ENCODE measurements at regions not wholly inside any gene's neighbourhood (a gene's known extent, or its start where the extent isn't known, plus 50 kb on each side); places are given as distances from the start of the nearest gene placed in this dataset.

- DNase-seq, result no peak
These were observed 250.7 kb upstream of the GATB start for GRCh38 chr4:152011469-152011868.

GRCh38 chr4:152010710-152011079 is 249.9 kb upstream of the GATB start:
- no peak for DNase-seq

- no peak for DNase-seq
These were observed 249.3 kb upstream of the GATB start for GRCh38 chr4:152009983-152010709.

GRCh38 chr4:152009031-152009670 is 248.3 kb upstream of the GATB start:
- no peak for DNase-seq

- no peak for DNase-seq
These were observed 246.3 kb upstream of the GATB start for GRCh38 chr4:152007111-152007510.

GRCh38 chr4:152004801-152005200 is 244.0 kb upstream of the GATB start:
- no peak for DNase-seq

- DNase-seq, result no peak
These were observed 239.7 kb upstream of the GATB start for GRCh38 chr4:152000518-152000917.

GRCh38 chr4:151998723-151999122 is 237.9 kb upstream of the GATB start:
- no peak for DNase-seq

GRCh38 chr4:151997461-151997860 is 236.7 kb upstream of the GATB start:
- DNase-seq, result no peak

- no peak for DNase-seq
These were observed 233.6 kb upstream of the GATB start for GRCh38 chr4:151994429-151994828.

- DNase-seq, result no peak
These were observed 232.7 kb upstream of the GATB start for GRCh38 chr4:151993521-151993920.

- DNase-seq, result no peak
These were observed 231.7 kb upstream of the GATB start for GRCh38 chr4:151992332-151993154.

GRCh38 chr4:151991884-151992167 is 231.0 kb upstream of the GATB start:
- DNase-seq, result no peak

- DNase-seq, result no peak
These were observed 230.4 kb upstream of the GATB start for GRCh38 chr4:151991001-151991883.

- DNase-seq, result no peak
These were observed 229.4 kb upstream of the GATB start for GRCh38 chr4:151990201-151990600.

- DNase-seq, result no peak
These were observed 227.8 kb upstream of the GATB start for GRCh38 chr4:151988591-151988990.

- DNase-seq, result no peak
These were observed 226.8 kb upstream of the GATB start for GRCh38 chr4:151987606-151988005.

GRCh38 chr4:151983854-151984253 is 223.0 kb upstream of the GATB start:
- no peak for DNase-seq

- DNase-seq, result no peak
These were observed 219.0 kb upstream of the GATB start for GRCh38 chr4:151979819-151980218.

- no peak for DNase-seq
These were observed 207.8 kb upstream of the GATB start for GRCh38 chr4:151968643-151969042.

GRCh38 chr4:151967074-151967473 is 206.3 kb upstream of the GATB start:
- DNase-seq, result no peak

- DNase-seq, result no peak
These were observed 201.5 kb upstream of the GATB start for GRCh38 chr4:151962138-151962823.

GRCh38 chr4:151961456-151961855 is 200.6 kb upstream of the GATB start:
- no peak for DNase-seq

Measured in NCI-H1930 (cell line).